ENCODE measurements at regions not wholly inside any gene's neighbourhood (a gene's known extent, or its start where the extent isn't known, plus 50 kb on each side); places are given as distances from the start of the nearest gene placed in this dataset.

GRCh38 chr6:81309811-81310210 lies 442.7 kb downstream of the TENT5A start:
- H3K9ac ChIP-seq = no peak overlapping the region
- WGBS (ENCODE audit: low lambda C conversion rate) = 88% methylated on average over 2 of the region's 2 CpGs
- H3K9me2 ChIP-seq = no peaks in the 10 kb centered on the region
- H3F3A ChIP-seq (replicated peaks; ENCODE audit: insufficient read depth) = no peaks in the 10 kb centered on the region
- no peak overlapping the region for H2AFZ ChIP-seq (ENCODE audit: low read depth)
- no peaks in the 10 kb centered on the region for H3K79me2 ChIP-seq (ENCODE audit: insufficient read depth)
- no peak overlapping the region for H3K4me3 ChIP-seq (ENCODE audit: low read depth in 2 of 2, low read length in 1 of 2)
- H3K27ac ChIP-seq (ENCODE audit: low read depth in 2 of 2, low read length in 1 of 2) = no peak overlapping the region
- ChIA-PET POLR2A (no interaction called here), CTCF (no interaction called here)
- no peaks in the 10 kb centered on the region for H3K27me3 ChIP-seq (ENCODE audit: insufficient read depth)
- H3K9me3 ChIP-seq = no peaks in the 10 kb centered on the region
- no peaks in the 10 kb centered on the region for H4K20me1 ChIP-seq (ENCODE audit: insufficient read depth)
- no peaks in the 10 kb centered on the region; a peak in 1 of 4 replicates for H3K4me1 ChIP-seq (ENCODE audit: control insufficient read depth in 1 of 2, insufficient read depth in 2 of 2, low read depth in 1 of 2, low read length in 1 of 2)
- H3K36me3 ChIP-seq (replicated peaks in 1 of 2; ENCODE audit: control insufficient read depth in 1 of 2, insufficient read depth in 2 of 2, low read length in 1 of 2) = no peaks in the 10 kb centered on the region
- DNase-seq = no peak
- TF ChIP-seq MEF2A (IDR thresholded peaks at IDR 0.05; ENCODE audit: borderline replicate concordance, low read depth) (no peak), GATA2 (CRISPR knock-in tag; IDR thresholded peaks at IDR 0.05) (no peak), ELF1 (IDR thresholded peaks at IDR 0.05) (no peak), NRF1 (IDR thresholded peaks at IDR 0.05; ENCODE audit: low read depth, low read length) (no peak), POLR2AphosphoS5 (IDR thresholded peaks at IDR 0.05; ENCODE audit: low read depth, low read length) (no peak), RCOR1 (IDR thresholded peaks at IDR 0.05; ENCODE audit: low read length) (no peak), RAD21 (IDR thresholded peaks at IDR 0.05; ENCODE audit: low read length) (no peak), MXI1 (IDR thresholded peaks at IDR 0.05; ENCODE audit: low read depth, low read length) (no peak), JUND (IDR thresholded peaks at IDR 0.05) (no peak), CTCF (IDR thresholded peaks at IDR 0.05) (no peak), TCF12 (IDR thresholded peaks at IDR 0.05) (no peak), FOXM1 (IDR thresholded peaks at IDR 0.05; ENCODE audit: low read depth) (no peak), NFIC (IDR thresholded peaks at IDR 0.05; ENCODE audit: borderline replicate concordance) (no peak), EP300 (IDR thresholded peaks at IDR 0.05; ENCODE audit: borderline replicate concordance in 1 of 2, low read depth in 1 of 2, low read length in 1 of 2) (no peak), ZBTB33 (IDR thresholded peaks at IDR 0.05; ENCODE audit: borderline replicate concordance, low read depth) (no peak), SIN3A (IDR thresholded peaks at IDR 0.05; ENCODE audit: borderline replicate concordance, low read depth, low read length) (no peak)
- TF ChIP-seq, protein P1, sequence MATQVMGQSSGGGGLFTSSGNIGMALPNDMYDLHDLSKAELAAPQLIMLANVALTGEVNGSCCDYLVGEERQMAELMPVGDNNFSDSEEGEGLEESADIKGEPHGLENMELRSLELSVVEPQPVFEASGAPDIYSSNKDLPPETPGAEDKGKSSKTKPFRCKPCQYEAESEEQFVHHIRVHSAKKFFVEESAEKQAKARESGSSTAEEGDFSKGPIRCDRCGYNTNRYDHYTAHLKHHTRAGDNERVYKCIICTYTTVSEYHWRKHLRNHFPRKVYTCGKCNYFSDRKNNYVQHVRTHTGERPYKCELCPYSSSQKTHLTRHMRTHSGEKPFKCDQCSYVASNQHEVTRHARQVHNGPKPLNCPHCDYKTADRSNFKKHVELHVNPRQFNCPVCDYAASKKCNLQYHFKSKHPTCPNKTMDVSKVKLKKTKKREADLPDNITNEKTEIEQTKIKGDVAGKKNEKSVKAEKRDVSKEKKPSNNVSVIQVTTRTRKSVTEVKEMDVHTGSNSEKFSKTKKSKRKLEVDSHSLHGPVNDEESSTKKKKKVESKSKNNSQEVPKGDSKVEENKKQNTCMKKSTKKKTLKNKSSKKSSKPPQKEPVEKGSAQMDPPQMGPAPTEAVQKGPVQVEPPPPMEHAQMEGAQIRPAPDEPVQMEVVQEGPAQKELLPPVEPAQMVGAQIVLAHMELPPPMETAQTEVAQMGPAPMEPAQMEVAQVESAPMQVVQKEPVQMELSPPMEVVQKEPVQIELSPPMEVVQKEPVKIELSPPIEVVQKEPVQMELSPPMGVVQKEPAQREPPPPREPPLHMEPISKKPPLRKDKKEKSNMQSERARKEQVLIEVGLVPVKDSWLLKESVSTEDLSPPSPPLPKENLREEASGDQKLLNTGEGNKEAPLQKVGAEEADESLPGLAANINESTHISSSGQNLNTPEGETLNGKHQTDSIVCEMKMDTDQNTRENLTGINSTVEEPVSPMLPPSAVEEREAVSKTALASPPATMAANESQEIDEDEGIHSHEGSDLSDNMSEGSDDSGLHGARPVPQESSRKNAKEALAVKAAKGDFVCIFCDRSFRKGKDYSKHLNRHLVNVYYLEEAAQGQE (IDR thresholded peaks at IDR 0.05; ENCODE audit: low read depth, low read length) = no peak
- TF ChIP-seq, protein P2, sequence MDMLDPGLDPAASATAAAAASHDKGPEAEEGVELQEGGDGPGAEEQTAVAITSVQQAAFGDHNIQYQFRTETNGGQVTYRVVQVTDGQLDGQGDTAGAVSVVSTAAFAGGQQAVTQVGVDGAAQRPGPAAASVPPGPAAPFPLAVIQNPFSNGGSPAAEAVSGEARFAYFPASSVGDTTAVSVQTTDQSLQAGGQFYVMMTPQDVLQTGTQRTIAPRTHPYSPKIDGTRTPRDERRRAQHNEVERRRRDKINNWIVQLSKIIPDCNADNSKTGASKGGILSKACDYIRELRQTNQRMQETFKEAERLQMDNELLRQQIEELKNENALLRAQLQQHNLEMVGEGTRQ (IDR thresholded peaks at IDR 0.05; ENCODE audit: borderline replicate concordance, low read depth, low read length) = no peak
- TF ChIP-seq, protein P3, sequence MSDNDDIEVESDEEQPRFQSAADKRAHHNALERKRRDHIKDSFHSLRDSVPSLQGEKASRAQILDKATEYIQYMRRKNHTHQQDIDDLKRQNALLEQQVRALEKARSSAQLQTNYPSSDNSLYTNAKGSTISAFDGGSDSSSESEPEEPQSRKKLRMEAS (IDR thresholded peaks at IDR 0.05; ENCODE audit: low read depth) = no peak
- no peak overlapping the region for H3K4me2 ChIP-seq
